Effector CD4-positive, alpha-beta T cell (primary cell): ENCODE measurements at regions not wholly inside any gene's neighbourhood (a gene's known extent, or its start where the extent isn't known, plus 50 kb on each side); places are given as distances from the start of the nearest gene placed in this dataset.

ENCODE experiments used
- DNase-seq: peaks from one replicate; pipeline ENCODE4 v3.0.0-alpha.2; 2020

DNA sequence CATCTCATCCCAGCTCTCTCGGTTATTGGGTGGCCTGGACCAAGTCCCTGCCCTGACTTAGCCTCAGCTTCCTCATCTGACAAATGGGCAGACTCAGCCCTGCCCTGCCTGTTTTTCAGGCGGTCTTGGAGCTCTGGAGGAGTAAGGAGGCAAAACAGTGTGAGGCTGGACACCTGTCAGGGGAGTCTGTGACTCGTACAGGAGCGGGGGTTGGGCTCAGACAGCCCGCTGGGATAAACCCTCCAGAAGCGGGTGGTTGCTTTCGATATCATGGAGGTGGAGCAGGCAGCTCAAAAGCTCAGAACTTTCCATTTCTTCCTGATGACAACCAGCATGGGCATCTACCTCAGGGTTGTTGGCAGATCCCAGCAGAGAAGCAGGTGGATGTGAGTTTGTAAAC, 72.9 kb upstream of the GGTA1 start:
- no peak for DNase-seq

DNA sequence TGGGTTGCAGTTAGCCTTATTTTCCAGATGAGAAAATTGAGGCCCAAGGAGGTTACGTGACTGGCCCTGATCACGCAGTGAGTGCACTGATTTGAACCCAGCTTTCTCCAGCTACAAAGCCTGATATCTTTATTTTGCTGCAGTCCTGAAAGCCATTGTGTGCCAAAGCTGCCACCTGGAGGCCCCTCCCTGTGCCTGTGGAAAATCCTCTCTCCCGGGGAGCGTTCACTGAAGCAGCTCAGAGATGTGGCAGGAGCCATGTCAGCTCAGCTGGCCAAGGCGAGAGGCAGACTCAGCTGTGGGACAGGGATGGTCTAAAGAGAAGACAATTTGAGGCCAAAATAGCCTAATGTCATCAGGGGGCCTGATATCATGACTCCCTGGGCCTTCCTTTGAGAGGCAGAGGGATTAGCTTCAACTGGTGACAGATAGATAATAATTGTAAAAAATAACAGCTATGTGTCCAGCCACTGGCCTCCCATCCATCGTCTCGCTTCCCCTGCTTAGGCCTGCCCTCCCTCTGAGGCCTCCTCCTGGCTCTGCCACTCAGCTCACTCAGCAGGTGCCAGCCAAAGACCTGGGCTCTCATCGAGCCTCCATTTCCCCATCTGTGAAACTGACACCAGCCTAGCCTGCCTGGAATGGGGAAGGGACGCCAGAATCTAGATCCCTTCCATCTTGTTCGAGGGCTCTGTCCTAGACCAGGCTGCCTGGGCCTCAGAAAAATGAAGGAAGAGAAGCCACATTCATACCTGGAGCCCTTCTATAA, 74.3 kb upstream of the GGTA1 start:
- no peak for DNase-seq

DNA sequence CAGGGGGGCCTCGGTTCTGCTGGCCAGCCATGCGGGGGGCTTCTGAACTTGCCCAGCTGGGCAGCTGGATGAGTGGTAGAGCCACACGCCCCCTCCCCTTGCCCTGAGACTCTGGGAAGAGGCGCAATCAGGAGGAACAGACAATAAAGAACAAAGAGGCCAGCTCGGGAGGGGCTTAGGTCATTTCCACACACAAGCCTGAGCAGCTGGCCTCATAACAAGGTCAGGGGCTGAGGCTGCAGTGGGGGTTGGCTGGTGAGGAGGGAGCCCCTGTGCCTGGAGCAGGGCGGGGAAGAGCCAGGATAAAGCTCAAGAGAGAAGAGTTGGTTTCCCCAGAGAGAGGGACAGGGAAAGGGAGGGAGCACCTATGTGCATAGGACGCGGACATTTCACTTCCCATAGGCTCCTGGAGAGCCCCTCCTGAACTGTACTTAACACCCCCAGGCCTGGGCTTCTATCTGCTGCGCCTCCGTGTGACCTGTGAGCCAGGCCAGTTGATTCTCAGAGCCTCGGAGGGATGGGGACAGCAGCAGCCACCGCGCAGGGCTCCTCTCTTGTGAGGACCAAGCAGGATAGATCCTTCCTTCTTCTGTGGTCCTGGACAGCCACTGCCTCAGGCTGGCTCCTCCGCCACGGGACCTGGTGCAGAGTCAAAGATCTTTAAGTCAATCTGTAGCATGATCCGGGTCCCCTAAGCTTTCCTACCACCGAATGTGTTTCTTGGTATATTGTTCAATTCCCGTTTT, 75.3 kb upstream of the GGTA1 start:
- DNase-seq = no peak

DNA sequence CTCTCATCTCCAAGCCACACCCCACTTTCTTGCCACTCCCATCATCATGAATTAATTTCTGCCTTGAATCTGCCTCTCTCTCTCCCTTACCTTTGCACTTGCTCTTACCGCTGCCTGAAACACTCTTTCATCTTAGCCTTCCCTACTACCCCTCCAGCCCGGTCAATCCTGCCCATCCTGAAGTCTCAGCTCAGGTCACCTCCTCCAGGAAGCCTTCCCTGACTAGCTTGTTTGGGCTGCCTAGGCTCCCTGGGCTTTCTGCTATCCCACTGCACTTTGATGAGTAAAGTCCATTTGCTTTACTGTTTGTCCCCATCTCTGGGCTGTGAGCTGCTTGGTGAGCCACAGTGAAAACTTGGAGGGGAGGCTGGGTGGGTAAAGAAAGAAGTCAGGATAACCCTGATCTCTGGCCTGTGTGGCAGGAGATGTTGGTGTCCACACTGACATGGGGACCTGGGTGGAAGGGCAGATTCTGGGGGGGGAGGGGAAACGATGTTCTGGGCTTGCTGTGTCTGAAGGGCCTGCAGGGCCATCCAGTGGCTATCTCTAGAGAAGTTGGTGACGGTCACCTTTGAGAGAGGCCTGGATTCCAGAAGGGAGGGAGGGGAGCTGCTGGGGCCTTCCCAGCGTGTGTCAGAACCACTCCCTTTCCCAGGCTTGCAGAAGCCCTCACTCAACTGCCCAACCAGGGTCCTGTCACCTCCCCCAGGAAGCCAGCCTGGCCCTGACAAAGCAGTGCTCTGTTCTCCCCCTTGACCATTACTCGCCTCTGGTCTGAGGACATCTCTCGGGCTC, 75.0 kb upstream of the DAB2IP start:
- no peak for DNase-seq

DNA sequence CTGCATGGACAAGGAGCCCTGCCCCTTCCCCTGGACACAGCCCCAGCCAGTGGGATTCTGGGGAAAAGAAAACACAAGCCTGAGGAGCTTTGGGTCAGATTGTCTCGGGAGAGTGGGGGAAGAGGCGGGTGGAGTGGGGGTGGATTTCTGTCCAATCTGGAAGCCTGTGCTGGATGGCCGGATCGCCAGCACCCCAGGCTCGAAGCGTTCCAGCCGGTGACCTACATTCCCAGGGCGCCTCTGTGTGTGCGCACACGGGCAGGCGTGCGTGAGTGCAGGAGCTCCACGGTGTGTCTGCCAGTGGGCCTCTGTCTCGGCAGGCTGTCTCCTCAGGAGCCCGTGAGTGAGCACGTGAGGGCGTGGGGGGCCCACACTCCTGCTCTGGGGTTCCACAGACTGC, 74.3 kb upstream of the DAB2IP start:
- DNase-seq = no peak

DNA sequence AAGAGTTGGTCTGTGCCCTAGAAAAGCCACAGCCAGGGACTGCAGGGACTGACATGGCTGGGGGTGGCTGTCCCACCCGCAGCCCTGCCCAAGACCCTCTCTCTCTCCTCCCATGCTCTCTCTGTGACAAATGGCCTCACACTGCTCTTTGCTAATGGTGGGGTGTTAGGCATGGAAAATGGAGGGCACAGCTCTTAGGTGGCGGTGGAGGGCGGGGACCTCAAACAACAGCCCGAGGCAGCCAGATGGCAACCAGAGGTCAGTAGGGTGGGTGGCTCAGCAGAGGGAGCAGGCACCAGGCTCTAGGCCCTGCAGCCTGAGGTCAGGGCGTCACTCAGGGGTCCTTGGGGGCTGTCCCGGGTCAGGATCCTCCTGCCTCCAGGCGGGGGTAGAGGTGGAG, 73.9 kb upstream of the DAB2IP start:
- DNase-seq = no peak

DNA sequence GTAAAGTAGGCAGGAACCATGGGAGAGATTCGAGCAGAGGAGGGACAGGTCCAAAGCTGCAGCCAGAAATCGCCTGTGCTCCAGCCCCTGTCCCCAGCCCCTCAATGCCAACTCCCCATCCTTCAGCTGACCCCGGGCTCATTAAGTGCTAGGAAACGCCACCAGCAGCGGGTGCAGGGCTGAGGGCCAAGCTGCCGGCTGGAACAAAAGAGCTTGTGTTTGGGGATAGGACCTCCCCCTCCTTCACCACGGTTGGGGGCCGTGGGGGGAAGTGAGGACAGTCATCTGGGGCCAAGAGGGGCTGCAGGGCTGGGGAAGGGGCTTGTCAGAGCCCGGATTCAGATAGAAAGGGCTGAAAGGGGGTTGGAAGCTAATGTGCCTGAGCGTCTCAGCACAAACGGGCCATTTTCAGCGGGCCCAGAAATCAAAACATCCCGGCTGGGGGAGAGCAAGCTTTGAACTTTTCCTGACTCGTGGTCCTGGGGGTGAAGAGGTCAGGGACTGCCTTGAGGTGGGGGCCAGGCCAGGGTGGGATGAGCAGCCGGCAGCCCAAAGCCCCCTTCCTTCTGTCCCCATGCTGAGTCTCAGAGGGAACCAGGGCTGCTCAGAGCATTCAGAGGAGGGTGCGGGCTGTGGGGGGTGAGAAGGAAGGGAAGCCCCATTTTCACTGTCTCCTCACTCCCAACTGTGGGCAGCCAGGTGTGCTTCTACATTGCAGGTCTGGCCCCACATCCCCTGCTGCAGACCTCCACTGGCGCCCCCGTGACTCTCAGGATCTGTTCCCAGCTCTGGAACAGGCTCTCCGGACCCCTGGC, 69.4 kb upstream of the DAB2IP start:
- no peak for DNase-seq

DNA sequence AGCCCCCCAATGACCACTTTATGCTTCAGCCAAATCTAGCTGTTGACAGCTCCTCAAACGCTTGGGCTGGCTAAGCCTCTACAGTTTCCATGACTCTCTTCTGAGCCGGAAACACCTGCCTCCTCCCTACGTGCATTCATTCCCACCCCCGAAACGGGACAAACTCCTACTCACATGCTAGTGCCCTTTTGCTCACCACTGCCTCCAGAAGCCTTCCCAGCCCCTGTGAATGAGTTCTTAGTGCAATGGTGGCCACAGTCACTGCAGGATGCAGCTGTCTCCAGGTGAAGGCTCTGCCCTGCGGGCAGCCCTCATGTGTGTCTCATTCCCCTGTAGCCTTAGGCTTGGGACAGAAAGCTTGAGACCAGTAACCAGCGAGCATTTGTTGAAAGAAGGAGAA, 68.8 kb upstream of the DAB2IP start:
- no peak for DNase-seq

DNA sequence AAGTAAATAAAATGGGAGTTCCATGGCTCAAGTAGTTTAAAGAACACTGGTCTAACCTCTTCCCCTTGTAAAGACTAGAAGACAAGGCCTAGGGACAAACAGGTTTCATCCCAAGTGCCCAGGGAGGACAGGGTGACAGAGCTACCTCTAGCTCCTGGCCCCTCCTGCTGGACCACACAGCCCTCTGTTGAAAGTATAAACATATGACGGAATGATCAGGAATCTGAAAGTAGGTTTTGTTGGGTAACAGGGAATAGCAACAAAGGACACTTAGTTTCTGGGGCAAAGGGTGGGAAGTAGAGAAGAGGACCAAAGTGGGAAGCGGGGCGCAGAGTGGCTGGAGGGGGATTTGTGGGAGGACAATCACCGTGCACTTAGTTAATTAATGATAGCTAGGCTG, 67.0 kb upstream of the DAB2IP start:
- DNase-seq = no peak

DNA sequence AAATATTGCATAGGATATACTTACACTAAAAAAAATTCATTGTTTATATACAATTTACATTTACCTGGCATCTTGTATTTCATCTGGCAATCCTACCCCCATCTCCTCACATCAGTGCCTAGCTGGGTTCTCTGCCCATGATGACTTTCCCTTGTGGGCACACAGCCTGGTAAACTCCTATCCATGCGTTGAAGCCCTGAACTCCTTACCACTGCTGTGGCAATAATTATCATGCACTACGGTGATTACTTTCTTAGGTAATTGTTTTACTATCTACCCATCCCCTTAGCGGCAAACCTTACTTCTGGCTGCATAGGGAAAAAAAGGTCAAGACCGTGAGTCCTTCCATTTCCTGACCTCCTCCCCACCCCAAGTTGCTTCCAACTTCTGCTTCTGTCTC, 63.6 kb upstream of the DAB2IP start:
- no peak for DNase-seq

DNA sequence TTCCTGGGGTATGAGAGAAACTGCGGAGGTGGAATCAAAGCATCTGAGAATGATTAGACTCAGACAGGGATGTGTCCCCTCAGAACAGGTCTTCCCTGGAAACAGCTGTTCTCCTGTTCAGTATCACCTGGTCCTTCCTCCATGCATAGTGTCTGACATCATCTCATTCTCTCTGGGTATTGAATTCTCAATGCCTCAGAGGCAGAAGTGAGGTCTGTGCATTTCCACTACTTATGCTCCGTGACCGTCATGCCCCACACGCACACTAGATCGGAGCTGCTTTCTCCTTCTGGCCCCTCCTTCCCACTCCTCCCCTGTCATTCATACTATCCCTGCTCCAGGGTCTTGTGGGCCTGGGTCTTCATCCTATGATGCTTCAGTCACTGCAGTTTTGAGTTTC, 61.4 kb upstream of the DAB2IP start:
- DNase-seq = no peak

DNA sequence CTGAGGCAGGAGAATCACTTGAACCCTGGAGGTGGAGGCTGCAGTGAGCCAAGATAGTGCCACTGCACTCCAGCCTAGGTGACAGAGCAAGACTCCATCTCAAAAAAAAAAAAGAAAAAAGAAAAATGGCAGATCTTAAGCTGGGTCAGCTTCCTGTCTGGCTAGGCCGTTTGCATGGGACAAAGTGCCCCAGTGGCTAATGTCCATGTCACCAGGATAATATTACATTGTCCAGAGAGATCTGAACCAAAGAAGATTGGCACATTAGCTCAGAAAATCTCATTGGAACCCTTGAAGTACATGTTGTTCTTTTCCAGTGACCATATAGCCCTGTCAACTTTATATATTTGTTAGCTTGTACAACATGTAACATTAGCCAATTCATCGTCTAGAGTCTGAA, 59.2 kb upstream of the DAB2IP start:
- DNase-seq = no peak

DNA sequence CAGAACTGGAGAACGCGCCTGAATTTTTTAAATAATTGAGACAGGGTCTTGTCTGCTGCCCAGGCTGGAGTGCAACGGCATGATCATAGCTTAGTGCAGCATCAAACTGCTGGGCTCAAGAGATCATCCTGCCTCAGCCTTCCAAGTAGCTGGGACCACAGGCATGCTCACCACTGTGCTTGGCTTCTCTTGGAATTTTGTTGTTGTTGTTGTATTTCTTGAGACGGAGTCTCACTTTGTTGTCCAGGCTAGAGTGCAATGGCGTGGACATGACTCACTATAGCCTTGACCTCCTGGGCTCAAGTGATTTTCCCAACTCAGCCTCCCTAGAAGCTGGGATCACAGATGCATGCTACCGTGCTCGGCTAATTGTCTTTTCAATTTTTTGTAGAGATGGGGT, 58.4 kb upstream of the DAB2IP start:
- no peak for DNase-seq

DNA sequence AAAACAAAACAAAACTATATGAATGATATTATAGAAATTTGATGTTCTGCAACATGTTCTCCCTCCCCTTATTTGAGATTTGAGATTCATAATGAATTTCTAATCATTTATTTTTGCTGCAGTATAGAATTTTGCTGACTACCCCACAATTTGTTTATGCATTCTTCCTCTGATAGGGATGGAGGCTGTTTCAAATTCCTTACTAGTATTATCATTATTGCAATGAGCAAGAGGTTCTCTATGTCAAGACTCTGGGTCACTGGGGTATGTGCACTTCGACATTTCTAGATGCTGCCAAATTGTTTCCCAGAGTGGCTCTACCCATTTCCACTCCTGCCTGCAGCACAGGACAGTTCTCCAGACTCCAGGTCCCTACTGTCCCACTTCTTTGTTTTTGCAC, 54.9 kb upstream of the DAB2IP start:
- no peak for DNase-seq

DNA sequence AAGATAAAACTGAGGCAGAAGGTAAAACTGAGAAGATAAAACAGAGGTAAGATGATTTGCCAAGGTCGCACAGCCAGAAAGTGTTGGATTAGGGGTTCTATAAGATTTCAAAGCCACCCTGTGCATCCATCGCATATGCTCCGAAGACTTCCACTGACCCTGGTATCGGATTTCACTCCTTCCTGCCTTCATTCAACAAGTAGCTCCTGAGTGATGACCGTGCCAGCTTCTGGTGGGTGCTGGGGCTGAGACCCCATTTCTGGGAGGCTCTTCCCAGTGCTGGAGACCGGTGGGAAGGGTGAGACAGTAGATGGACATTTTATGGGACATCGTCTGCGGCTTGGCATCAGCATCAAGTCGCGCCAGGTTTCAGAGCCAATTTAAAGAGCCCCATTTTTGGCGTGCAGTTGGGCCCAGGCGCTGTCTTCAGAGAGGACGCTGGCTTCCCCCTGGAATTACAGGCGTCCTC, 53.7 kb upstream of the DAB2IP start:
- DNase-seq = no peak

DNA sequence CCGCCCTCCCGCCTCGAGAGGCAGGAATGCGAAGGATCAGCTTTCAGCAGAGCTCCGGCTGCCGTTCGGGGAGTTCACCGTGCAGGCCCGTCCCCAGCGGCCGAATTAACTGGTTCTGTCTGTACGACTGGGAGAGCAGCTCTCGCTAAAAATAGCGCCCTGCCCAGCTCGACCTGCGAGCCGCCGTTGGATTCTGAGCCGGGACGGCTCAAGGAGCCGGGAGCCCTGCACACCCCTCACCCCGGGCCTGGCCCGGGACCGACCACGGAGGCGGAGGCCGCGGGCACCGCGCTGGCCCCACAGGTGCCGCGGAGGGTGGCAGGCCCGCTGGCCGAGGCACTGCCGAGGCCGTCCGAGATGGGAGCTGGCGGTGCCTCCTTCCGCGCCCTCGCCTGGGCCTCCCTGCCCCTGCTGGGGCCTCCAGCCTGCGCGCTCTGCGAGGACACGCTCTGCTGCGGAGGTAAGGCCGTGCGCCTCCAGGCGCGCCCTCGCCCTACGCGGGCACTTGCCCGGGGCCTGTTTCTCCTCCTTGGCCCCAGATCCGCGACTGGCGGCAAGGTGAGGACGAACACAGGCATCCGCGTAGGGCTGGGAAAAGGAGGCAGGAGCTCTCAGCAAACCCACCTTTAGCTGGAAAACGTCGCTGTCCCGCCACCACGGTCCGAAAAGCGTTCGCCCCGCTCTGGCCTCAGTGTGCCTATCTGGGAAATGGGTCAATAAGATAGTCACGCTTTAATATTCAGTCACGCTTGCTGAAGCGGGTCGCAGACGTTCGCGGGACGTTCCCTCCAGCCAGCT, 53.1 kb upstream of the DAB2IP start:
- DNase-seq = no peak

DNA sequence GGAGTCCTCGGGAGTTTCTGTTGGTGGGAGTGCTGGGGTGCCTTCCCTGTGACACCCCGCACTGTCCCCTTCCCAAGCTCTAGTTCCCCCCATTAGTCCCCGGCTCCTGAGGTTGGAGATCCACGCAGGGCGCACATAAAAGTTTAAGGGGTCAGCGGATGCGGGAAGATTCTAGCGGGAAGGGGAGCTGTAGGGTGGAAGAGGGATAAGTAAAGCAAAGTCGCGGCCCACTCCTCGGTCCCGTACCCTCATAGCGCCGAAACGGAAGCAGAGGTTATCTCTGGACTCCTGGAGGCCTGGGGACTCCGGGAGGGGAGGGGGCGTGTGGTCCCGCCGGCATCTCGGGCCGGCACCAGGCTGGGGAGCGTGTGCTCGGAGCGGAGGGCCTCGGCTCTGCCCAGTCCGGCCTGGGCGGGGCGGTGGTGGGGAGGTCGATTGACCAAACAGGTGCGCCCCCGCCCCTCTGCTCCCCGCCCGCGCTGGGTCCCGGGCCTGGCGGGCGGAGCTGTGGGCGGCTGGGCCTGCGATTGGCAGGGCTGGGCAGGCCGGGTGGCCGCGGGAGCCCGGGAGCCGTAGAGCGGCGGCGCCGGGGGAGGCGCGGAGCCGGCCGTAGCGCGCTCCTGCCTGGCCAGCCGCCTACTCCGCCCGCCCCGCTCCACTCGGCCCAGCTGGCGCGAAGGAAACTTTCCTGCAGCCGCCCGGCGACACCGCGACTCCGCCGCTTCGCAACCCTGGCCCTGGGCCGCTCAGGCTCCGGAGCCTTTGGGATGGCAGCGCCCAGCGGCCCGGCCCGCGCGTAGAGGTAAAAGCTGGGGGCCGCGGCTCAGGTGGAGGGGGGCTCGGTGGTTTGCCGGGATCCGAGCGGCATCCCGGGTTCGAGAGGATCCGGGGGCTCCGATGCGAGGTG, 52.2 kb upstream of the DAB2IP start:
- DNase-seq = no peak

DNA sequence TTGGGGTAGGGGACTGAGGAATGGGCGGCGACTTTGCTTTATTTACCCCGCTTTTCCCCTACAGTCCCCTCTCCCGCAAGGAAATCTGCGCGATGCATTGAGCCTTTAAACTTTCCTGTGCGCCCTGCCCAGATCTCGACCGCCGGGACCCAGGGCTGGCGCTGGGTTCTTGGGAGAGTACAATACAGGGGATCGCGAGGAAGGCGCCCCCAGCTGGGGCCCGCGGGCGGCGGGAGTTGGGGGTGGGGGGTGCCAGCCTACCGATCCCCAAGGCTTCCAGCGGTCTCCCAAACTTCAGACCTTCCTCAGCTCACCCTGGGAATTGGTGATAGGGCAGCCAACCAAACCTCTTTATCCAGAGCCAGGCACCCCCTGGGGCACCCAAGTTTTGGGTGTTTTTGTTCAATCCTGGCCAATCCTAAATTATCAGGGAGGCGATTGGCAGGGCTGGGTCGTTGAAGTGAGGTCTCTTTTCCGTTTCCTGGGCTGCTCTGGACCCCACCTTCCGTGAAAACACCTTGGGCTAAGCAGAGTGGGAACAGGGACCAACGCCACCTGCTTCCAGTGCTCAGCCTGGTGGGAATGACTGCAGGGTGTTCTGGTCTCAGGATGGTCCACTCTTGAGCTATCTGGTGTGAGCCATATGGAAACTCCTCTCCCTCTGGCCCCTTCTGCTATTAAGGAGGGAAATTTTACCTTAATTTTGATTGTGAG, 51.4 kb upstream of the DAB2IP start:
- no peak for DNase-seq

DNA sequence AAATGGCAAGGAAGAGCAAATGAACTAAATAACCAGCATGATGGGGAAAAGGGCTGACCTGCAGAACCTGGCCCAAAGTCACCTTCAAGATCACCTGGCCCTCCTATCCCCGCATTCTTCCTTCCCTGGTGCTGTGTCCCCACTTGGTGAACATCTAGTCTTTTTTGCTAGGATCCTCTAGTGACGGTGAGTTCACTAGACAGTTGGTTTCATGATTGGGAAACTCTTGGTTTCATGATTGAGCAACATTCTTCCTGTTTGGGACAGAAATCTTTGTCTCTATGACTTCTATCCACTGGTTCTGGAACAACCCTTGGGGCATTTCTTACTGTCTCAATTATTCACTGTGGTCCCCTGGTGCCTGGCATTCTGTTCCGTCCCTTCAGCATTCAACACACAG, 50.2 kb upstream of the DAB2IP start:
- no peak for DNase-seq
